SKM-1 treated with dmso at 0.1 percent for 144 hours (cell line): ENCODE measurements at regions not wholly inside any gene's neighbourhood (a gene's known extent, or its start where the extent isn't known, plus 50 kb on each side); places are given as distances from the start of the nearest gene placed in this dataset.
"Not testable (repeated sequence)": the region's sequence is repeated elsewhere in the genome, so short reads cannot be mapped to it uniquely, and the experiment has no call there.

Experiments used
- DNase-seq: peaks from one replicate; lab custom pipeline; 2025; ENCODE audit not compliant: unreplicated experiment; lab: John Stamatoyannopoulos, UW

DNA sequence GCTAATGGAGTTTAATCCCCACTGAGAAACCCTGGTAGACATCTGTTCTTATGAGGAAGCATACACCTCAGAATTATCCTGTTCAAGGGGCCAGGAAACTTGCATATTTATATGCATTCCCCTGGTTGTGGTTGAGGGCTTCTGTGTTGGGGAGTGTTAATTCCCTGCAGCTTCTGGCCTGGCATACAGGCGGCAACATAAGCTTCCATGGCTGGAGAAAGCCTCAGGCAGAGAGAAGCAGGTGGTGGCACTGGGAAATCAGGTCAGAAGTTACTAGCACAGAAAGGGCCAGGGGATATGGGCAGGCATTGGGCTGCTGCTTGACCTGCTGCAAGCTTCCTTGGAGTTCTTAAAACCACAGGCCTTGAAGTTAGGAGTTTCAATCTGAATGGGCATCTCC is 166.1 kb upstream of the SEMA6A start:
- DNase-seq, result no peak

DNA sequence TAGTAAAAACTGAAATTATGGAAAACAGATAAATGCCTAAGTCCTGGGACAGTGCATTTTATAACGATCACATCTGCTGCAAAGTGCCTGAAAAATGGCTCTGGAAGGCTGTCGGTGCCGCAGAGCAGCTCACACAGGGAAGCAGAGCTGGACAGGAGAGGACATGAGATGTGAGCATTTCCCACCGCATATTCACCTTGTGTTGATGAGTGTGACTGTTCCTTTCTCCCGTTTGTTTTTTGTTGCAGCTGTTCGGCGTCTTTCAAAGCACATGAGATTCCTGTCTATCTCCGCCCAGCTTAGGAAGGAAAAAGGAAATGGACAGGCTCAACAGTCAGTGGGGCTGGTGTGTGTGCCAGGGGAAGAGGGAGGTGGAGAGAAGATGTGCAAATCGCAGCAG is 164.9 kb upstream of the SEMA6A start:
- no peak for DNase-seq

DNA sequence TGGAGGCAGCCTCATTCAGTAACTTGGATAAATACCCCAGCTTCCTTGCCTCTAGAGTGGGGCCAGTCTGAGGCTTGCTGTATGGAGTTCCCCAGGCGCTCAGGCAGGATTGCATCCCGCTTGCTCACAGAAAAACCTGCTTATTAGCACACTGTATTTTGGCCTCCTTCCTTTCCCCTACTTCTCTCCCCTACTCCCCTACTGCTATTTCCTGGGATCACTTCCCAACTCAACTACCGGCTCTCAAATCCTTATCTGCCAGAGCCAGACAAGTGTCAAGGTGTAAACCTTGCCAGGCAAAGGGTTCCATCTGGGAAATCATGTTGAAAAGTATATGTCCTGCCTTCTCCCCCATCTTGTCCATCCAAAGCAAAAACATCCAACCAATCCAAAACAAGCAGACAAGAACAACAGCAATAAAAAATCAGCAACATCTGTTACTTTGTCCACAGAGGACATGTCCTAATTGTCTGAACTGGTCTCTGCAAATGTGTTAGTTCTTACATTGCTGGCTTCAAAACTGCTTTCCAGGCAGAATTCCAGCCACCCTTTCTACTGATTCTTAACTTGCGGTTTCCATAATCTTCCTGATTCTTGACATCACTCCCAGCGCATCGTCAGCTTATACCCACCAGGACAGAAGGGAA is 164.1 kb upstream of the SEMA6A start:
- DNase-seq, result no peak

DNA sequence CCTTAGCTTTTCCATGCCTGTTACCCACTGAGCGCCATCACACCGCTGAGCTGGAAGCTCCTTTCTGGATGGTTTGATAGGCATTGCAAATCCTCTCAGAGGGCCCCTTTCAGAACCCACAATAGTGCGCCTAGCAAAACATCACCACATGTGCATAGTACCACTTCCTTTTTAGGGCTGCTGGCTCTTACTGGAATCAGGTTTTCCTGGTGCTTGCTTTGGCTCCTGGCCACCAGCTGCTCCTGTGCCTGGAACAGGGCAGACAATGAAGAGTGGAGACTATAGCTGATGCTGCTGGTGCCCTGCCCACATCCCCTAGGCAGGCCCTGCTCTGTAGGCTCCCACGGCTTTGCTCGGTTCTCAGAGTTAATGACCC is 163.6 kb upstream of the SEMA6A start:
- DNase-seq, result no peak

DNA sequence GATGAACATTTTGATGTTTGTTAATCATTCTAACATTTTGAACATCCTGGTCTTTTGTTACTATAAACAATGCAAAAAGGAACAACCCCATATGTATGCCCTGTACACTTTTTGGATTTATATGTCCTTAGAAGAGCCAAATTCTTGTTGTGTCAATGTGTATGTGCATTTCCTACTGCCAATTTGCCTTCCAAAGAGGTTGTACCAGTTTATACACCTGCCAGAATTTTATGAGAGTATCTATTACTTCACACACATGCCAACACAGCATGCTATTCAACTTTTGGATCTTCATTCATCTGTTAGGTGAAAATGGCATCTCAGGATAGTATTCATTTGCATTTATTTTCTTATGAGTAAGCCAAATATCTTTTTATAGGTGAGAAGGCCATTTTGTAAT is 162.0 kb upstream of the SEMA6A start:
- DNase-seq, result no peak

DNA sequence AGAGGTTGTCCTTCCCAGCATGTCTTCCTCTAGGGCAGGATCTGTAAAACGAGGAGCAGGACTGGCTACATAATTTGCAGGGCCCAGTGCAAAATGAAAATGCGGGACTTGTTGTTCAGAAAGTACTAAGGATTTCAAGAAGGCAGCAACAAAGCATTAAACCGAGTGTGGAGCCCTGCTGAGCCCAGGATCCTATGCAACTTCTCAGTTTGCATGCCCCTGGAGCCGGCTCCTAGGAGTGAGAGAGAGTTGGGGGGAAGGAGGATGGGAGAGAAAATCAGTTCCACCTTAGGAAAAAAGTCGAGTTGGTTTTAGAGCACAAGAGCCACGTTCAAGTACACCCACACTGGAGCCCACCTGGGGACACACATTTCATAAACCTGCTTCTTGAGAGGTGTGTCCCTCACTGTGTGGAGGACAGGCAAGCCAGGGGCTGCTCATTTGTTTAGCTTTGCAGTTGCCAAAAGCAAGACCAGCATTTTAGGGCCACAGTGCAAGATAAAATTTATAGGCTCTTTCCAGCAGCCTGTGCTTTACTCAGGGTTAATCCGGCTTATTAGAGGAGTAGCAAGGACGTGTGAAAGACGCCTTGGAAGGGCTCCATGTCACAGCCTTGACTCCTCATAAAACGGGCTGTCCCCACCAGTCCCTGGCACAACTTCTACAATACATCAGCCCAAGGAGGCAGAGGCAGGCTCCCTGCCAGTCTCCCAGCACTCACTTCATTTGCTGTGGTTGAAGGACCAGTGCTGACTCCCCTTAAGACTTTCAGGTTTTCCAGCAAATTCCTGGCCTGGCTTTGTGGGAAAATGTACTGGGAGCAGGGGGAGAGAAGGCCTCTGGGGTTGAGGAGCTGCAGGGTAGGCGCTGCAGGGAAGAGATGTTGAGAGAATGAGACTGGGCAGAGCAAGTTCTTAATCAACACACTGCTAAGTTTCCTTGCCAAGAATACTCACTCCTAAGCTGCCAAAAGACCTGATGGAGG is 159.7 kb upstream of the SEMA6A start:
- DNase-seq, result no peak

DNA sequence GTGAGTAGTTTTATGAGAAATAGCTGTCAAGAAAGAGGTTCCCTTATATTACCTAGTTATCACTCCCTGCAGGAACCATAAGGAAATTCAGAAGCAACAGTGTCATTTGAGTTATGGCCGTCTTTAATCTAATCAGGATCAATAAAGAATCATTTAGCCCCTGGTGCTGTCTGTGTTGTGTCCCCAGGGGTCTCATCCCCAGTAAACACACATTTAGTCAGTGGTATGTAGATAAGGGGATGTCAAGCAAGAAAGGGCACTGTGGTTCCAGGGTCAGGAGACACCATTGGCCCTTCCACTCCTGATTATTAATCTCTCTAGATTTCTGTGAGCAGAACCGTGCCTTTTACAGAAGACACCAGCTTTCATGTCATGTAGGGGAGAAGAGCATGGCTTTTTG is 158.0 kb upstream of the SEMA6A start:
- no peak for DNase-seq

DNA sequence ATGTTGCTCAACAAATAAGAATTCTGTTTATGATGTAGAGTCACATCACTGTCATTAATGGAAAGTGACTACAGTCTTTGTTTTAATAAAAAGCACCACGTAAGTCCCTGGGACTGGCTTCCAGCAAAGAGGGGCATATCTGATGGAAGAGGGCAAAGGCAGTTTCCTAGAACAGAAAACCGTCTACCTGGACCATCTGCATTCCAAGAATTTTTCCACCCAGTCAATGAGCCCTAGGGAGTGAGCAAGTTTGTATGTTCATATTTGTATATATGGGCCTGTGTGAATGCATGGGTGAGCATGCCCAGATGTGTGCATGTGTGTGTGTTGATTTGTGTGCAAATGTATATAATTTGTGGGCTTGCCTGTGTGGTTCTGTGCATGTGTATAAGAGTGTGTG is 156.8 kb upstream of the SEMA6A start:
- DNase-seq, result no peak

DNA sequence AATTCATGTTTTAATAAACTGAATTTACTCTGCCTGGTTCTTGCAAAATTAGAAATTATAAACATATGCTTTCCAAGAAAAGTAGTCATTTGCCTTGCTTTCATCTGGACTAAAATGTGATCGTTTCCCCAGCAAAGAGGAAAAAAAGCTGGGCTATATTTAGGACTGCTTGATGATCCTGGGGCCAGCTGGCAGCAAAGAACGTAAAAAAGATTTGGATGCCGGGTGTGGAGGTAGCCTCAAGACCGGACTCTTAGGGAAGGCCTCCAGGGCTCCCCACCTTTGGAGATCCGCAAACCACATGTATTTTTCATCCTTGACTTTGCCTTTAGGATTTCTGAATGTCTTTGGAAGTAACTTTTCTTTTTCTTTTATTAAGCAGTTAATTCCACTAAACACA is 156.1 kb upstream of the SEMA6A start:
- no peak for DNase-seq

DNA sequence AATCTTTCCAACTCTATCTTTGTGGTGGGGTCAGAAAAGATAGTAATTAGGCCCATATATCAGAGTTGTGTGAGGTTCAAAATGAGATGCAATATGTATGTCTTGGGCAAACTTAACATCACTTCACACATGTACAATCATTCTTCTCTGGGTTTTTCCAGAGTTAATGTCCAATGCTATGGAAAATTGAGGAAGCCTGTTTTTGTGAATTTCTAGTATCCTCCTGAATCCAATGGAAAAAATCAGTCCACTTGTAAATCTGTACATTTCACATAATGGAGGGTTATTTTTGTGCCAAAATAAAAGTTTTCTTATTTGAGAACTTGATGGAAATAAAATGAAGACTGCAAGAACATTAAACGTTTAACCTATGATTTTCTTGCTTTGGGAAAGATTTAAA is 155.6 kb upstream of the SEMA6A start:
- DNase-seq, result no peak

DNA sequence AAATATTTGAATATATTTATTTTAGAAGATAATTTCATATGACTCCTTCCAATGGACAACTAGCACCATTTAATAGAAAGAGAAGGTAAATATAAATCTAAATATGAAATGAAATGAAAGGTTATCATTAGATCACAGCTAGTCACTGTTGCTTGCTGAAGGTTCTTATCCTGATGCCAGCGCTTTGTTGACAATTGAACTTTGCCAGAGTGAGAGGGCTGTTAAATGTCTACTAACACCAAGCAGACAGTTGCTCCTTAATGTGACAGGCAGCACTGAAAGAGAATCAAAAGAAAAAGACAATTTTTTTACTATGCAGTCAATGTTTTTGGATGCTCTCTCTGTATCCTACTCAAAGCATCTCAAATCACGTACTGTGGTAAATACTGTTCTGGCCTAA is 152.6 kb upstream of the SEMA6A start:
- no peak for DNase-seq

DNA sequence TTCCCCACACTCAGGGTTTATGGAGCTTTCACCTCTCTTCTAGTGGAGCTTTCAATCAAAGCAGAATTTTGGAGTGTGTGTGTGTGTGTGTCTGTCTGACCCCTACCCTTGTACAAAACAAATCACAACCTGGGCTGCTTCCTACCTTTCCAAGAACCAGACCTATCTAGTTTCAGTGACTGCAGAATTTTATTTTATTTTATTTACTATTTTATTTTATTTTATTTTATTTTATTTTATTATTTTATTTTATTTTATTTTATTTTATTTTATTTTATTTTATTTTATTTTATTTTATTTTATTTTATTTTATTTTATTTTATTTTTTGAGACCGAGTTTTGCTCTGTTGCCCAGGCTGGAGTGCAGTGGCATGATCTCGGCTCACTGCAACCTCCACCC is 151.6 kb upstream of the SEMA6A start:
- DNase-seq, result not testable (repeated sequence)

DNA sequence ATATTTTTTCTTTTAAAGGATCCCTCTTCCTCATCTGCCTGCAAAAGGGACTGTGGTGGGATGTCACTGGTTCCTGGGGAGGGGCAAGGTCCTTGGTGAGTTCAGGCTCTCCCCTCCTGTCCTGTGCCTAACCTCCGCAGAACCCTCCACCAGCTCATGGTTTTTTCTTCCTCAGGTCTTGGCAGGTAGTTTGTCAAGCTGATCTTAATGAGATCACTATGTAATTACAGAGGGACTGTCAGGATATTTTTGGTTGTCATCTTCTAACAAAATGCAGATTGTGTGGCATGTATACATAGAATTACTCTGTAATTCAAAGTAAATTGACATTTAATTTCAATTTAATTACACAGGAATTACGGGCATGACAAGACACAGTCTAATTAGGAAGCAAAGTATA is 150.3 kb upstream of the SEMA6A start:
- DNase-seq, result no peak

DNA sequence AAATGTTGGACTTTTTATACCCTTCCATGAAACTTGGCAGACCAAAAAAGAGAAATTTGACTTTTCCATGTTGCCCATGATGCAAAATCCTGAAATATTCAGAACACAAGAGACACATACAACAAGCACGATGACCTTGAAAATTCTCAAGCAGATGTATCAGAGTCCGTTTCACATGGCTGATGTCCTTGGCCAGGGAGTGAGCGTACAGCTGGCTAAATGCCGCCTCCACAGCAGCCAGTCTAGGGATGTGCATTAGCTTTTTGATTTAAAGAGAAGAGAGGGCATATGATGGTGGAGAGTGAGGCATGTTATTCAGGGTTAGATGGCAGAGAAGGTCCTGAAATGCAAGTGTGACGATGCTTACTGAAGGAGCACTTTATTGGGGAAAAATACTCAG is 148.0 kb upstream of the SEMA6A start:
- DNase-seq, result no peak

DNA sequence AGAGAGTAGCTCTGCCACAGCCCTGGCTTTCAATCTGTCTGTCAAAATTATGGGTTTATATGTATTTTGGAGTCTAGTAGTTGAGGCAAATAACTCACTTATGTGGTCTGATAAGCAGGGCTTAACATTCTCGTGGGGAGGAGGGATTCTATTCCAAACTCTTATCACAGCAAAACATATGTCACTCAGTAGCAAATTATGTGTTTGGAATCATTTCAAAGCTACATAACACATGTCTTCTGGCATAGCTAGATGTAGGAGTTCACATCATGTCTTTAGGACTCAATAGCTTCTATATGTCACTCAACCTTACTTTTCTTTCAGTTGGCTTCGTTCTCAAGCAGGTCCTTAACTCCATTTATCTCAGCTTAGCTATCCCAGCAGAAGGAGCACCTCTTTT is 144.5 kb upstream of the SEMA6A start:
- DNase-seq, result no peak

DNA sequence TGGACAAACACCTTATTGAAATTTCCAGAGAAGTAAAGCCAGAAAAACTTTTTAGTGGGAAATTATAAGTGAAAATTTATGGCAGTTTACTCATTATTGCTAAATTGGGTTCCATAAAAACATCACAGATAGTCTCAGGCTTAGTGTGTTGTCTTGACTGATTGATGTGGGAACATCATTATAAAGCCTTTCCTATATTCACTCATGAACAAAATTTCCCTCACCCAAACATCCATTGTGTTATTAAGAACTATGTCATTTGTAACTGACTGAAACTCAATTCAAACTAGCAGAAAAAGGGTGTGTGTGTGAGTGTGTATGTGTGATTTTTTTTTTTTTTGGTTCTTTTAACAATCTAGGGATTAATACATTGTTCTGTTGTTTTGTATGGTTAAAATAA is 143.7 kb upstream of the SEMA6A start:
- DNase-seq, result no peak

DNA sequence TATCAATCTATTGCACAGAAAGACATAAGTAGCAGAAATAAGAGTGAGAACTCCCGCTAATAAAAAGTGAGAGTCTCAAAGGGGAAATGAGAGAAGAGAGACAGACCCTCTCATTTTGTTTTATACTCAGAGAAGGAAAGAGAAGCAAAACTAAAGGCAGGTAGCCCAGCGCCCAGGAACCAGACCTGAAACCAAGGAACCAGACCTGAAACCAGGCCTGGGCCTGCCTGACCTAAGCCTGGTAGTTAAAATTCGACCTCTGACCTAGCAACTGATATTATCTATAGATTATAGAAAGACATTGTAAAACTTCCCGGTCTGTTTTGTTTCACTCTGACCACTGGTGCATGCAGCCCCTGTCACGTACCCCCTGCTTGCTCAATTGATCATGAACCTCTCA is 134.5 kb upstream of the SEMA6A start:
- no peak for DNase-seq

DNA sequence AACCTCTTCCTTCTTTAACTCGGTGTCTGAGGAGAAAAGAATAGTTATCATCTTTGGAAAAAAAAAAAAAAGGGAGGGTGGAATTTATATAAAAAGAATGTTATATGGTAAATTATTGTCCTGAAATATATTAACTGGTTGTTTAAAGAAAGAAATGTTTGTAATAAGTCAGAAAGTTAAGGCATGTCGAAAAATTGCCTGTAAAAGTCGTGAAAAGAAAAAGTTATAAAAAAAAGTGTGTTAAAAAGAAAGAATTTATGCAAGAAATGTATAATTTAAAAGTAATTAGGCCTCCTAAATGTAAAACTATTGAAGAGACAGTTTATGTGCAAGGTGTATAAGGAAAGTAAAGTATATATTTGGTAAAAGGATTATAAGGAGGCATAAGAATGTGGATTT is 130.5 kb upstream of the SEMA6A start:
- not testable (repeated sequence) for DNase-seq

DNA sequence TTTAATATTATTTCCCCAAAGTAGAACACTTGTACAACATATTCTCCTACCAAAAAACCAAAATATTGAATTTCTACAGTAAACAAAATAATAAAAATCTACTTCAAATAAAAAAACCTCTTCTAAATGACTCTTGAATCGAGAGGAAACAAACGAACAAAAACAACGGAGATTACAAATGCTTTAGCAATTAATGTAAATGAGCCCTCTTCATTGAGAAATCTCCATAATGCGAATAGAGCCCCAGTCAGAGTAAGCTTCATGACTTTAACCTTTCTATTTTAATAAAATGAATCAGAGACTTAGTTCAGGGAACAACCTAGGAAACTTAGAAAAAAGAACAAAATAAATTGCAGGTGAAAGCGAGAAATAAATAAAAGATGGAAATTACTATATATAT is 129.3 kb upstream of the SEMA6A start:
- DNase-seq, result no peak

DNA sequence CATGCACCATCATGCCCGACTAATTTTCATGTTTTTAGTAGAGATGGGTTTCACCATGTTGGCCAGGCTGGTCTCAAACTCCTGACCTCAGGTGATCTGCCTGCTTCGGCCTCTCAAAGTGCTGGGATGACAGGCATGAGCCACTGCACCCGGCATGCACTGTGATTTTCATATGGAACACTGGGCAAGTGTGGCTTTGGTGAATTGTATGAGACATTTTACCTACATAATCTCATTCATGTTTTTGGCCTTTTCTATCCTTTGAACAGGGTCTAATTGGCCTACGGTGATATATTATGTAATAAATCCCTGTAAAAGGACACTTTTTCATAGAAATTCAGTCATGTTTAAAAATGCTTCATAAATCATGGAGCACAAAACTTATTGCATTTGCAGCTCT is 128.7 kb upstream of the SEMA6A start:
- DNase-seq, result no peak

DNA sequence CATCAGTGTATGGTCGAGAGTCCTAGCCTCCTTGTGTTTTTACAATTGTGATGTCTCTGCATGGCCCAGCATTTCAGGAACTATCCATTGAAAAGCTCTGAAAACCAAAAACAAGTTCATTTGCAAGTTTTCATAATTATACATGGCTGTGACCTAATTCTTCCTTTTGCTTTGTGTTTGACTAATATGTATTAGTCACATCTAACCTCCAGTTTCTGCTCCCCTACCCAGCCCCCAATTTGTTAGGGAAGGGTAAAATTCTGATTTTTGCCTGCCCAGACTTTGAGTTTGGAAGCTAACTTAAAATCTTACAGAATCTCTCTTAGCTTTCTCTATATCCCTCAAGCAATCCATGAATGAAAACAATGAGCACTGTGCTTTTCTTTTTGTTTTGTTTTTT is 128.2 kb upstream of the SEMA6A start:
- no peak for DNase-seq

DNA sequence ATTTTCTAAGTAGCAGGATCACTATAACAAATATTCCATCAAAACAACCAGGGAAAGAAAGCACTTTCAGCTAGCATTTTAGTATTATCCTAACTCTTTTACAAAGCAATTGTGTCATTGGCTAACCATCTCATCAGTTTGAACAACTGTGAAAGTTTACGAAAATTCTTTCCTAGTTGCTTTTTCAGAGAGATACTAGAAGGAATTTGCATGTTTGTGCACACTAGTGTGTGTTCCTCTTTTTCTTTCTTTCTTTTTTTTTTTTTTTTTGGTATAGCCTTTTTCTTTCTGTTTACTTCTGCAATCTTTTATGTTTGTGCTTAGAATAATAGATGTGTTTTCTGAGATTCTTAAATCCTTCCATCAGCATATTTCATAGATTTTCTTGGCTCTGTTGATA is 124.7 kb upstream of the SEMA6A start:
- DNase-seq, result no peak

DNA sequence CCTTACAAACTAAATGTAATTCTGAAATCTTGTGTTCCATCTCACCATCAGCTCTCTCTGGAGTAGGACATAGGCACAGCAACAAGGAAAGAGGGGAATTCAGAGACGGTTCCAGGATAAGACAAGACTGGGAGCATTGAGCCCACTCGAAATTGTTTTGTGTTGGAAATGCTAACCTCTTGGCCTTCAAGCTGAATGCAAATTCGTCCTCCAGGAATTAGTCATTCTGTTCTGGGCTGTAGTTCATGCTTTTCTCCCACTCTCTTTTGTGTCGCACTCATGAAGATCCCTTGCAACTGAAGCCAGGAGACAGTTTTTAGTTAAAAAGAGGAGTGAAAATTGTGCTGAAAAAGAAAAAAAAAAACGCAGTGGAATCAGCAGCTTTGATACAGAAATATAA is 121.7 kb upstream of the SEMA6A start:
- DNase-seq, result no peak
